T-cell (primary cell): ENCODE measurements at regions not wholly inside any gene's neighbourhood (a gene's known extent, or its start where the extent isn't known, plus 50 kb on each side); places are given as distances from the start of the nearest gene placed in this dataset.

Experiments
- ATAC-seq, 4 experiments: fragments of 200-7000 bp in 3 of 4; fragments of 150-1000 bp in 1 of 4; cut with Tn5 transposase; replicated peaks in 1 of 4; 1 replicate in 3 of 4; 2 replicates in 1 of 4; pipeline ENCODE4 v1.10.0; 2021; ENCODE audit warnings: moderate library complexity in 3 of 4, mild to moderate bottlenecking in 2 of 4, moderate number of reproducible peaks in 1 of 4
- CTCF ChIA-PET, 2 donors: fragments of 300-600 bp; sonication (Branson Sonifier 250); formaldehyde crosslinking; loops; one replicate each; lab custom pipeline; 2022; ENCODE audit warnings: antibody characterized with exemption in 2 of 2; lab: Charles Lee
- POLR2A ChIA-PET, 2 donors: fragments of 300-600 bp; sonication (Branson Sonifier 250); formaldehyde crosslinking; loops; one replicate each; lab custom pipeline; 2022; ENCODE audit warnings: antibody characterized with exemption in 2 of 2; lab: Charles Lee
- DNase-seq, 35 experiments: peaks; one replicate each; pipeline versions ENCODE4 v3.0.0 to v3.0.0-alpha.2; 2013 to 2023
- H3K27ac ChIP-seq: one replicate; pipeline ENCODE4 v1.5.1; 2013; ENCODE audit warnings: low read length
- H3K27me3 ChIP-seq, 2 experiments: replicated peaks in 1 of 2; 1 replicate in 1 of 2; 2 replicates in 1 of 2; pipeline versions ENCODE4 v1.6.1 to v1.7.0; 2013; ENCODE audit warnings: low read length in 1 of 2, mixed read lengths in 1 of 2; ENCODE audit not compliant: control insufficient read depth in 2 of 2, insufficient read depth in 2 of 2; ENCODE audit errors: extremely low read depth in 1 of 2
- H3K36me3 ChIP-seq, 2 donors: 1 replicate in 1 of 2; 2 replicates in 1 of 2; pipeline versions ENCODE4 v1.6.1 to v1.7.0; 2013; ENCODE audit warnings: low read length in 1 of 2; ENCODE audit not compliant: control insufficient read depth in 2 of 2, insufficient read depth in 1 of 2; ENCODE audit errors: extremely low read depth in 1 of 2
- H3K4me1 ChIP-seq, 2 experiments: 1 replicate in 1 of 2; 2 replicates in 1 of 2; pipeline versions ENCODE4 v1.6.1 to v1.7.0; 2013; ENCODE audit warnings: low read length in 2 of 2, mixed read lengths in 1 of 2; ENCODE audit not compliant: insufficient read depth in 2 of 2, control insufficient read depth in 1 of 2; ENCODE audit errors: extremely low read depth in 1 of 2
- H3K4me3 ChIP-seq, 2 donors: 1 replicate in 1 of 2; 2 replicates in 1 of 2; pipeline versions ENCODE4 v1.5.1 to v1.7.0; 2013; ENCODE audit warnings: mild to moderate bottlenecking in 2 of 2, low read length in 1 of 2, moderate library complexity in 1 of 2; ENCODE audit not compliant: control insufficient read depth in 1 of 2; ENCODE audit errors: extremely low read depth in 1 of 2
- H3K9me3 ChIP-seq: 2 replicates; pipeline ENCODE4 v1.7.0; 2013
- H3K27ac Mint-ChIP-seq, 2 donors: one replicate each; pipeline ENCODE4 v1.8.0; 2020 to 2021; ENCODE audit warnings: mild to moderate bottlenecking in 2 of 2, mixed read lengths in 2 of 2
- H3K27me3 Mint-ChIP-seq, 2 donors: one replicate each; pipeline ENCODE4 v1.8.0; 2021 to 2022; ENCODE audit warnings: mixed read lengths in 2 of 2
- H3K36me3 Mint-ChIP-seq: one replicate; pipeline ENCODE4 v1.8.0; 2021; ENCODE audit warnings: mixed read lengths
- H3K4me1 Mint-ChIP-seq, 3 donors: one replicate each; pipeline ENCODE4 v1.8.0; 2020 to 2022; ENCODE audit warnings: mixed read lengths in 3 of 3, mild to moderate bottlenecking in 1 of 3
- H3K4me3 Mint-ChIP-seq, 3 donors: one replicate each; pipeline ENCODE4 v1.8.0; 2020 to 2022; ENCODE audit warnings: mild to moderate bottlenecking in 3 of 3, mixed read lengths in 3 of 3, moderate library complexity in 3 of 3
- H3K9me3 Mint-ChIP-seq, 3 donors: one replicate each; pipeline ENCODE4 v1.8.0; 2020 to 2022; ENCODE audit warnings: mixed read lengths in 3 of 3
- WGBS: methylation state at CpG from one replicate; pipeline ENCODE4 v1.1.5; 2013; ENCODE audit warnings: missing lambda C conversion rate; ENCODE audit not compliant: insufficient coverage; 5-methylcytosine and 5-hydroxymethylcytosine counted together

DNA sequence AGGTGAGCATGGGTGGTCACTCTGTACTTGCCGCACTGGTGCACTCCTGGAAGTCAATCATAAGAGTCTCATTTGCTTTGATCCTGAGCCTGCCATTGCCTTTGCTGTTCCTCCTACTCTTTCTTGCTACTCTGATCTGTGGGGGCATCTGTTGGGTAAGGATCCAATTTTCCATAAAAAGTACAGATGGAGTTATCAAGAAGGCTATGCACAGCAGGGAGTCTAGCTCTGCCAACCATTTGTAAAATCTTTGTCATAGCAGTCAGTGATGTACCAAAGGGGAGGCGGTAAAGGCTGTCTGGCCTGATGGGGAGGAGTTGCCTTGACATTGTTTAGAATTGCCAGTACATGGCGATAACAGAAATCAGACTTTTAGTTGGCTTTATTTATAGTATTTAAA, 109.0 kb upstream of the PLPPR1 start:
- Histone ChIP-seq H3K4me1 (no peaks in the 10 kb centered on the region), H3K36me3 (no peaks in the 10 kb centered on the region), H3K27me3 (no peaks in the 10 kb centered on the region), H3K9me3 (no peaks in the 10 kb centered on the region), H3K4me3 (no peak overlapping the region), H3K27ac (no peak overlapping the region)
- Mint-ChIP-seq H3K4me1 (no peaks in the 10 kb centered on the region), H3K27me3 (no peaks in the 10 kb centered on the region), H3K9me3 (peaks cover 2 to 10% (median 6%) of the 10 kb centered on the region in 3 donors), H3K36me3 (no peaks in the 10 kb centered on the region), H3K4me3 (no peak overlapping the region), H3K27ac (no peak overlapping the region)
- CTCF ChIA-PET: no interaction called here
- WGBS: no CpG with 5 or more reads among the region's 3 CpGs
- POLR2A ChIA-PET: no interaction called here
- ATAC-seq: no peak
- DNase-seq: no peak

GRCh38 chr9:100926366-100926765, 102.2 kb upstream of the PLPPR1 start:
- Mint-ChIP-seq H3K36me3 (no peaks in the 10 kb centered on the region), H3K4me1 (no peaks in the 10 kb centered on the region), H3K27ac (no peak overlapping the region), H3K27me3 (no peaks in the 10 kb centered on the region), H3K4me3 (no peak overlapping the region), H3K9me3 (peaks cover 2 to 5% (median 3%) of the 10 kb centered on the region in 3 donors)
- ChIA-PET CTCF (no interaction called here), POLR2A (no interaction called here)
- Histone ChIP-seq H3K27me3 (no peaks in the 10 kb centered on the region), H3K9me3 (no peaks in the 10 kb centered on the region), H3K36me3 (no peaks in the 10 kb centered on the region), H3K27ac (no peak overlapping the region), H3K4me1 (no peaks in the 10 kb centered on the region), H3K4me3 (no peak overlapping the region)
- WGBS: 60% methylated on average over 1 of the region's 2 CpGs
- no peak for ATAC-seq
- DNase-seq: no peak

DNA sequence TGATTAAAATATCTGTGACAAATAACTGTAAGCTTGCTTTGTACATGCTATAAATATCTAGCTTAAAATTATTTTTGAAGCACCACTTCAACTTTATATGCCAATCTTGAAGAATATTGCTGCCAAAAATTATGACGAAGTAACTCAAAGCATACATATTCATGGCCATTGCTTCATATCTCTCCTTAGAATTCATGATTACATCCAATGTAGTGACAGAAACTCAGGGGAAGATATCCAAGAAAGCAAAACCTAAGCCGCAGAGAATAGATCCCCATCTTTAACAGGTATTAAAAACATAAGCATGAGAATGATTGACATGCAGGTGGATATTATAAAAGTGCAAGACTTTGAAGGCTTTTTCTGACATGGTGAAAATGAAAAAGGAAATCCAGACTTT, 100.8 kb upstream of the PLPPR1 start:
- no CpG with 5 or more reads among the region's 2 CpGs for WGBS
- Mint-ChIP-seq H3K4me1 (no peaks in the 10 kb centered on the region), H3K36me3 (no peaks in the 10 kb centered on the region), H3K27me3 (no peaks in the 10 kb centered on the region), H3K9me3 (peaks cover 0 to 5% (median 0%) of the 10 kb centered on the region in 3 donors), H3K4me3 (no peak overlapping the region), H3K27ac (no peak overlapping the region)
- no peak overlapping the region for H3K27ac ChIP-seq
- H3K4me1 ChIP-seq: no peaks in the 10 kb centered on the region
- H3K9me3 ChIP-seq: no peaks in the 10 kb centered on the region
- ATAC-seq: no peak
- H3K4me3 ChIP-seq: no peak overlapping the region
- ChIA-PET CTCF (no interaction called here), POLR2A (no interaction called here)
- no peaks in the 10 kb centered on the region for H3K27me3 ChIP-seq
- no peaks in the 10 kb centered on the region for H3K36me3 ChIP-seq
- DNase-seq: no peak

DNA sequence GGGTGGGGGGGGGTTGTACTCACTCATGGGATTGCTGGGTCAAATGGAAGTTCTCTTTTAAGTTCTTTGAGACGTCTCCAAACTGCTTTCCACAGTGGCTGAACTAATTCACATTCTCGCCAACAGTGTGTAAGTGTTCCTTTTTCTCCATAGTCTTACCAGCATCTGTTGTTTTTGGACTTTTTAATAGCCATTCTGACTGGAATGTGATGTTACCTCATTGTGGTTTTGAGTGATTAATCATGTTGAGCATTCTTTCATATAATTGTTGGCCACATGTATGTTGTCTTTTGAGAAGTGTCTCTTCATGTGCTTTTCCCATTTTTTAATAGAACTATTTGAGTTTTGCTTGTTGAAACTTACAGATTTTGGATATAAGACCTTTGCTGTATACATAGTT, 94.9 kb upstream of the PLPPR1 start:
- no peak for DNase-seq
- H3K4me3 Mint-ChIP-seq: no peak overlapping the region
- peaks cover 0 to 6% of the 10 kb centered on the region in 2 donors for H3K27me3 Mint-ChIP-seq
- peaks cover 8 to 23% (median 15%) of the 10 kb centered on the region in 3 donors for H3K9me3 Mint-ChIP-seq
- no peaks in the 10 kb centered on the region for H3K4me1 Mint-ChIP-seq
- no peaks in the 10 kb centered on the region for H3K36me3 Mint-ChIP-seq
- WGBS: no CpG with 5 or more reads among the region's 2 CpGs
- no peaks in the 10 kb centered on the region for H3K9me3 ChIP-seq
- H3K27ac ChIP-seq: no peak overlapping the region
- ATAC-seq: no peak
- no peaks in the 10 kb centered on the region for H3K36me3 ChIP-seq
- CTCF ChIA-PET: no interaction called here
- no peaks in the 10 kb centered on the region for H3K4me1 ChIP-seq
- H3K27me3 ChIP-seq: peaks cover 0 to 7% of the 10 kb centered on the region in 2 experiments
- no peak overlapping the region for H3K4me3 ChIP-seq
- POLR2A ChIA-PET: no interaction called here
- H3K27ac Mint-ChIP-seq: no peak overlapping the region

DNA sequence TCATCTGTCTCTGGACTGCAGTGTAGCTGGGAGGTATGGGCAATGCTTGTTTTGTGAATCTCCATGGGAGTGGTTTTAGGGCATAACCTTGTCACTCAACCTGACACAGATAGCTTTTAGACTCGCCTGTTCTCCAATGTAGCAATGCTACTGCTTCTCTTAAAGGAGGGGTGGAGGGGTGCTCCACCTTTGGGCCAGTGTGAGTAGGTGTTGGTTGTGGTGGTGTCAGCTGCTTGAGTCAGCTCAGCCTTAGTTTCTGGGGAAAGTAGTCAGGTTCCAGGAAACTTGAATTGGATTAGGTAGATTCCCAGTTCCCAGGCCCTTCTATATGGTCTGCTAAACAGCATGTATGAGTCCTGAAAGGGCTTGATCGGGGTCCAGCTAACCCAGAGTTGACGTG, 91.1 kb upstream of the PLPPR1 start:
- Mint-ChIP-seq H3K27me3 (peaks cover 0 to 6% of the 10 kb centered on the region in 2 donors), H3K9me3 (peaks cover 13 to 30% (median 16%) of the 10 kb centered on the region in 3 donors), H3K27ac (no peak overlapping the region), H3K4me1 (no peaks in the 10 kb centered on the region), H3K36me3 (no peaks in the 10 kb centered on the region), H3K4me3 (no peak overlapping the region)
- ATAC-seq (no peak), DNase-seq (no peak)
- H3K4me3 ChIP-seq: no peak overlapping the region
- ChIA-PET POLR2A (no interaction called here), CTCF (no interaction called here)
- no peak overlapping the region for H3K27ac ChIP-seq
- H3K9me3 ChIP-seq: no peaks in the 10 kb centered on the region
- H3K4me1 ChIP-seq: no peaks in the 10 kb centered on the region
- peaks cover 0 to 7% of the 10 kb centered on the region in 2 experiments for H3K27me3 ChIP-seq
- WGBS: 72% methylated on average over 2 of the region's 3 CpGs
- H3K36me3 ChIP-seq: no peaks in the 10 kb centered on the region

GRCh38 chr9:100938507-100938906, 90.0 kb upstream of the PLPPR1 start:
- H3K4me1 ChIP-seq: no peaks in the 10 kb centered on the region
- H3K9me3 Mint-ChIP-seq: peaks cover 11 to 26% (median 16%) of the 10 kb centered on the region in 3 donors
- no peaks in the 10 kb centered on the region for H3K36me3 ChIP-seq
- H3K27me3 ChIP-seq: peaks cover 0 to 7% of the 10 kb centered on the region in 2 experiments
- H3K4me3 Mint-ChIP-seq: no peak overlapping the region
- no peak for ATAC-seq
- DNase-seq: no peak
- no peaks in the 10 kb centered on the region for H3K36me3 Mint-ChIP-seq
- 100% methylated on average over 1 of the region's 1 CpG for WGBS
- ChIA-PET CTCF (no interaction called here), POLR2A (no interaction called here)
- H3K9me3 ChIP-seq: no peaks in the 10 kb centered on the region
- H3K4me3 ChIP-seq: no peak overlapping the region
- peaks cover 0 to 6% of the 10 kb centered on the region in 2 donors for H3K27me3 Mint-ChIP-seq
- H3K4me1 Mint-ChIP-seq: no peaks in the 10 kb centered on the region
- no peak overlapping the region for H3K27ac ChIP-seq
- H3K27ac Mint-ChIP-seq: no peak overlapping the region

GRCh38 chr9:100939636-100940035, 88.9 kb upstream of the PLPPR1 start:
- H3K9me3 ChIP-seq: no peaks in the 10 kb centered on the region
- peaks cover 0 to 7% of the 10 kb centered on the region in 2 experiments for H3K27me3 ChIP-seq
- ATAC-seq: no peak
- H3K4me3 ChIP-seq: no peak overlapping the region
- Mint-ChIP-seq H3K4me1 (no peaks in the 10 kb centered on the region), H3K9me3 (peaks cover 11 to 30% (median 16%) of the 10 kb centered on the region in 3 donors), H3K27me3 (peaks cover 0 to 6% of the 10 kb centered on the region in 2 donors), H3K36me3 (no peaks in the 10 kb centered on the region), H3K27ac (no peak overlapping the region), H3K4me3 (no peak overlapping the region)
- H3K4me1 ChIP-seq: no peaks in the 10 kb centered on the region
- H3K36me3 ChIP-seq: no peaks in the 10 kb centered on the region
- POLR2A ChIA-PET: no interaction called here
- no peak overlapping the region for H3K27ac ChIP-seq
- DNase-seq: no peak
- CTCF ChIA-PET: no interaction called here
